ENCODE measurements at regions not wholly inside any gene's neighbourhood (a gene's known extent, or its start where the extent isn't known, plus 50 kb on each side); places are given as distances from the start of the nearest gene placed in this dataset.

DNA sequence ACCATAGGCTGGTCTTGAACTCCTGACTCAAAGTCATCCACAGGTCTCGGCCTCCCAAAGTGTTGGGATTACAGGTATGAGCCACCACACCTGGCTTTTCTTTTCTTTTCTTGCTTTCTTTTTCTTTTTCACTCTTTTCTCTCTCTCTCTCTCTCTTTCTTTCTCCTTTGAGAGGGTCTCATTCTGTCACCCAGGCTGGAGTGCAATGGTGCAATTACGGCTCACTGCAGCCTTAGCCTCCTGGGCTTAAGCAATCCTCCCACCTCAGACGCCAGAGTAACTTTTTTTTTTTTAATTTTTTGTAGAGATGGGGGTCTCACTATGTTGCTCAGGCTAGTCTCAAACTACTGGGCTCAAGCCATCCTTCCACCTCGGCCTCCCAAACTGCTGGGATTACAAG is 133.1 kb upstream of the UBE2E1 start:
- H3F3A ChIP-seq (ENCODE audit: control insufficient read depth, insufficient read depth) = no peaks in the 10 kb centered on the region
- H3K9me2 ChIP-seq (replicated peaks; ENCODE audit: control insufficient read depth, low read length) = no peaks in the 10 kb centered on the region
- TF ChIP-seq CTCF (IDR thresholded peaks at IDR 0.05; ENCODE audit: low read depth, low read length, poor library complexity, severe bottlenecking) (no peak), EZH2phosphoT487 (IDR thresholded peaks at IDR 0.05; ENCODE audit: borderline replicate concordance, low read length) (no peak)
- H3K79me2 ChIP-seq (ENCODE audit: control insufficient read depth, low read length) = no peaks in the 10 kb centered on the region
- peaks cover 6% of the 10 kb centered on the region; the same call in 1 of the 2 replicates for H3K27me3 ChIP-seq (ENCODE audit: control insufficient read depth, low read length)
- H3K27ac ChIP-seq (ENCODE audit: low read depth, low read length) = no peak overlapping the region
- no peaks in the 10 kb centered on the region for H3K9me3 ChIP-seq (ENCODE audit: control insufficient read depth, insufficient read depth, low read length)
- no peaks in the 10 kb centered on the region for H3K36me3 ChIP-seq (ENCODE audit: control insufficient read depth, low read length)
- H3K4me1 ChIP-seq (ENCODE audit: control insufficient read depth, low read length) = peaks cover 5% of the 10 kb centered on the region
- no peak overlapping the region for H3K4me3 ChIP-seq (ENCODE audit: low read length)
- H3K4me2 ChIP-seq (ENCODE audit: low read length) = no peak overlapping the region
- H4K20me1 ChIP-seq (ENCODE audit: control insufficient read depth, insufficient read depth, low read depth, low read length) = no peaks in the 10 kb centered on the region

DNA sequence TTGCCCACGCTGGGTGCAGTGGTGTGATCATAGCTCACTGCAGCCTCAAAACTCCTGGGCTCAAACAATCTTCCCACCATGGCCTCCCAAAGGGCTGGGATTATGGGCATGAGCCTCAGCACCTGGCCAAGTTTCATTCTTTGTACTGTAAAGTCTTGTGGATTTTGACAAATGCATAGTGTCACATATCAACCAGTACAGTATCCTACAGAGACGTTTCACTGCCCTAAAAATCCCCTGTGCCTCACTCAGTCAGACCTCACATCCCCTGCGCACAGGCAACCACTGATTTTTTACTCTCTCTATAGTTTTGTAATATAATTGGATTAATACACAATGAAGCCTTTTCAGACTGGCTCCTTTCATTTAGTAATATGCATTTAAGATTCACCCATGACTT is 130.7 kb upstream of the UBE2E1 start:
- Histone ChIP-seq H3K36me3 (ENCODE audit: control insufficient read depth, low read length) (no peaks in the 10 kb centered on the region), H3K9me3 (ENCODE audit: control insufficient read depth, insufficient read depth, low read length) (no peaks in the 10 kb centered on the region), H3K9me2 (replicated peaks; ENCODE audit: control insufficient read depth, low read length) (no peaks in the 10 kb centered on the region), H3K79me2 (ENCODE audit: control insufficient read depth, low read length) (no peaks in the 10 kb centered on the region), H3K4me1 (ENCODE audit: control insufficient read depth, low read length) (peaks cover under 1% of the 10 kb centered on the region; the same call in 1 of the 2 replicates), H3K4me3 (ENCODE audit: low read length) (no peak overlapping the region), H3F3A (ENCODE audit: control insufficient read depth, insufficient read depth) (no peaks in the 10 kb centered on the region), H3K27me3 (ENCODE audit: control insufficient read depth, low read length) (peaks cover 3% of the 10 kb centered on the region; the same call in 1 of the 2 replicates), H4K20me1 (ENCODE audit: control insufficient read depth, insufficient read depth, low read depth, low read length) (no peaks in the 10 kb centered on the region), H3K4me2 (ENCODE audit: low read length) (no peak overlapping the region), H3K27ac (ENCODE audit: low read depth, low read length) (no peak overlapping the region)
- no peak for TF ChIP-seq CTCF (IDR thresholded peaks at IDR 0.05; ENCODE audit: low read depth, low read length, poor library complexity, severe bottlenecking)
- TF ChIP-seq EZH2phosphoT487 (IDR thresholded peaks at IDR 0.05; ENCODE audit: borderline replicate concordance, low read length) = no peak

- H3K79me2 ChIP-seq (ENCODE audit: control insufficient read depth, low read length) = no peaks in the 10 kb centered on the region
- no peaks in the 10 kb centered on the region for H3K9me2 ChIP-seq (replicated peaks; ENCODE audit: control insufficient read depth, low read length)
- no peak overlapping the region for H3K27ac ChIP-seq (ENCODE audit: low read depth, low read length)
- TF ChIP-seq CTCF (IDR thresholded peaks at IDR 0.05; ENCODE audit: low read depth, low read length, poor library complexity, severe bottlenecking) = no peak
- TF ChIP-seq EZH2phosphoT487 (IDR thresholded peaks at IDR 0.05; ENCODE audit: borderline replicate concordance, low read length) = no peak
- H3K4me2 ChIP-seq (ENCODE audit: low read length) = no peak overlapping the region
- no peaks in the 10 kb centered on the region for H3K4me1 ChIP-seq (ENCODE audit: control insufficient read depth, low read length)
- H3K36me3 ChIP-seq (ENCODE audit: control insufficient read depth, low read length) = no peaks in the 10 kb centered on the region
- no peaks in the 10 kb centered on the region for H4K20me1 ChIP-seq (ENCODE audit: control insufficient read depth, insufficient read depth, low read depth, low read length)
- peaks cover 3% of the 10 kb centered on the region; the same call in 1 of the 2 replicates for H3K27me3 ChIP-seq (ENCODE audit: control insufficient read depth, low read length)
- no peaks in the 10 kb centered on the region for H3F3A ChIP-seq (ENCODE audit: control insufficient read depth, insufficient read depth)
- no peak overlapping the region for H3K4me3 ChIP-seq (ENCODE audit: low read length)
- H3K9me3 ChIP-seq (ENCODE audit: control insufficient read depth, insufficient read depth, low read length) = no peaks in the 10 kb centered on the region
Observed at GRCh38 chr3:23676093-23676492, 129.7 kb upstream of the UBE2E1 start.
